ENCODE measurements at regions not wholly inside any gene's neighbourhood (a gene's known extent, or its start where the extent isn't known, plus 50 kb on each side); places are given as distances from the start of the nearest gene placed in this dataset.

- TF ChIP-seq ZFP3 (CRISPR knock-in tag; IDR thresholded peaks at IDR 0.05): no peak
- no peak for TF ChIP-seq CREB5 (CRISPR knock-in tag; IDR thresholded peaks at IDR 0.05; ENCODE audit: low read depth)
- no peak for TF ChIP-seq CSDC2 (CRISPR knock-in tag; IDR thresholded peaks at IDR 0.05)
- TF ChIP-seq PATZ1 (CRISPR knock-in tag; IDR thresholded peaks at IDR 0.05; ENCODE audit: borderline replicate concordance): no peak
- TF ChIP-seq ZNF70 (CRISPR knock-in tag; IDR thresholded peaks at IDR 0.05): no peak
- TF ChIP-seq ZNF565 (CRISPR knock-in tag; conservative IDR thresholded peaks at IDR 0.05; ENCODE audit: low read depth): no peak
- TF ChIP-seq BACH2 (CRISPR knock-in tag; IDR thresholded peaks at IDR 0.05; ENCODE audit: borderline replicate concordance): no peak
- no peak for TF ChIP-seq TCF4 (CRISPR knock-in tag; IDR thresholded peaks at IDR 0.05; ENCODE audit: borderline replicate concordance)
- no peak for TF ChIP-seq TOX (CRISPR knock-in tag; IDR thresholded peaks at IDR 0.05; ENCODE audit: borderline replicate concordance)
- no peak for ATAC-seq
Observed at GRCh38 chr5:30838936-30839496, 354.5 kb upstream of the CDH6 start.

GRCh38 chr5:30832519-30832918, 361.0 kb upstream of the CDH6 start:
- no peak for ATAC-seq
- no peak for TF ChIP-seq CSRNP3 (CRISPR knock-in tag; IDR thresholded peaks at IDR 0.05)
- no peak for TF ChIP-seq BACH2 (CRISPR knock-in tag; IDR thresholded peaks at IDR 0.05; ENCODE audit: borderline replicate concordance)

GRCh38 chr5:30831605-30832004, 361.9 kb upstream of the CDH6 start:
- TF ChIP-seq ZNF70 (CRISPR knock-in tag; IDR thresholded peaks at IDR 0.05): no peak
- no peak for TF ChIP-seq ARNTL (CRISPR knock-in tag; IDR thresholded peaks at IDR 0.05; ENCODE audit: borderline replicate concordance, low read depth)
- TF ChIP-seq TOX (CRISPR knock-in tag; IDR thresholded peaks at IDR 0.05; ENCODE audit: borderline replicate concordance): no peak
- TF ChIP-seq ZC3H10 (CRISPR knock-in tag; IDR thresholded peaks at IDR 0.05): no peak
- no peak for TF ChIP-seq TSHZ2 (CRISPR knock-in tag; IDR thresholded peaks at IDR 0.05)
- TF ChIP-seq TCF4 (CRISPR knock-in tag; IDR thresholded peaks at IDR 0.05; ENCODE audit: borderline replicate concordance): no peak
- ATAC-seq: no peak

- no peak for ATAC-seq
- TF ChIP-seq CSDC2 (CRISPR knock-in tag; IDR thresholded peaks at IDR 0.05): no peak
- no peak for TF ChIP-seq ZNF8 (CRISPR knock-in tag; IDR thresholded peaks at IDR 0.05)
- no peak for TF ChIP-seq POU6F1 (CRISPR knock-in tag; IDR thresholded peaks at IDR 0.05; ENCODE audit: borderline replicate concordance, low read depth)
- TF ChIP-seq CREB5 (CRISPR knock-in tag; IDR thresholded peaks at IDR 0.05; ENCODE audit: low read depth): no peak
- no peak for TF ChIP-seq OSR1 (CRISPR knock-in tag; IDR thresholded peaks at IDR 0.05)
- TF ChIP-seq BACH2 (CRISPR knock-in tag; IDR thresholded peaks at IDR 0.05; ENCODE audit: borderline replicate concordance): no peak
- TF ChIP-seq ZFP3 (CRISPR knock-in tag; IDR thresholded peaks at IDR 0.05): no peak
- no peak for TF ChIP-seq SNAI2 (CRISPR knock-in tag; IDR thresholded peaks at IDR 0.05)
Observed at GRCh38 chr5:30831123-30831522, 362.4 kb upstream of the CDH6 start.

Data from SK-N-SH treated with all-trans-retinoic acid at 6 μM for 48 hours (cell line).